K562 (cell line): ENCODE measurements at regions not wholly inside any gene's neighbourhood (a gene's known extent, or its start where the extent isn't known, plus 50 kb on each side); places are given as distances from the start of the nearest gene placed in this dataset.

Source experiments
- ATF3 ChIP-seq, 2 experiments: fragments of 450-650 bp in 1 of 2; sonication (generic) in 1 of 2; formaldehyde crosslinking in 1 of 2; IDR thresholded peaks in 1 of 2; conservative IDR thresholded peaks in 1 of 2; 2 replicates each; pipeline versions ENCODE4 v1.6.1 to v1.8.1; 2016 to 2023; ENCODE audit warnings: mild to moderate bottlenecking in 2 of 2, moderate library complexity in 2 of 2, inconsistent platforms in 1 of 2, missing genetic modification reagents in 1 of 2
- EP300 ChIP-seq: IDR thresholded peaks from 2 replicates; pipeline ENCODE4 v1.6.1; 2012; ENCODE audit warnings: low read length, improper control_type of control experiment
- FOXM1 ChIP-seq, 2 experiments: fragments of 450-650 bp in 1 of 2; sonication (generic) in 1 of 2; formaldehyde crosslinking in 1 of 2; IDR thresholded peaks; 2 replicates each; pipeline versions ENCODE4 v1.6.1 to v1.9.0; 2017 to 2022; ENCODE audit warnings: low read depth in 2 of 2, mild to moderate bottlenecking in 2 of 2, missing genetic modification reagents in 1 of 2, moderate library complexity in 1 of 2
- HNRNPL ChIP-seq: fragments of 200-400 bp; formaldehyde crosslinking; IDR thresholded peaks from 2 replicates; pipeline ENCODE4 v1.6.1; 2017; ENCODE audit warnings: low read depth, mild to moderate bottlenecking, low read length
- MEIS2 ChIP-seq: fragments of 450-650 bp; IDR thresholded peaks from 2 replicates; pipeline ENCODE4 v1.6.1; 2014; ENCODE audit warnings: mild to moderate bottlenecking; ENCODE audit not compliant: partially characterized antibody
- TAF1 ChIP-seq: IDR thresholded peaks from 2 replicates; pipeline ENCODE4 v1.6.1; 2011; ENCODE audit warnings: mild to moderate bottlenecking, low read length, moderate library complexity; ENCODE audit not compliant: insufficient read depth, control insufficient read depth, severe bottlenecking; ENCODE audit errors: extremely low read depth
- TF ChIP-seq, protein P1 (sequence below), 3 experiments: IDR thresholded peaks in 2 of 3; conservative IDR thresholded peaks in 1 of 3; 2 replicates each; pipeline ENCODE4 v1.5.1; 2011 to 2012; ENCODE audit warnings: low read length in 3 of 3, mild to moderate bottlenecking in 3 of 3, control low read depth in 2 of 3, improper control_type of control experiment in 1 of 3, inconsistent platforms in 1 of 3, low read depth in 1 of 3, mixed read lengths in 1 of 3, moderate library complexity in 1 of 3; ENCODE audit not compliant: insufficient read depth in 2 of 3

DNA sequence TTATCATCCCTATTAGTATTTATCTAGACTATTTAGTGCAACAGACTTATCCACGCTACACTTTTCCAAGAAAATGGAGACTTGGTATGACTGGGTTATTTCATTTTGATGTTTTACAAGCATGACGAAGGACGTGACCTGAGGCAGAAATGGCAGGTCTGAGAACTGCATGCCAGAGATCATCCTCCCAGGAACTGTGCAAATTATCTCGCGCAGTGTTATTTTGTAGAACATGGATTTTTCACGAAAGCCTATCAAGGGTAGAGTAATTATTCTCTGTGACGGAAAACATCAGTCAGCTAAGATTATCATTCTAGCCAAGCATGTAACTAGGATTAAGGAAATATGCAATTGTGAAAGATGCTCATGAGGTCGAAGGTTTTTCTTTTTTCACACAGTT, 361.5 kb upstream of the AJAP1 start:
- TF ChIP-seq MEIS2 (no peak), EP300 (no peak), FOXM1 (IDR thresholded peaks at IDR 0.05; ENCODE audit: low read depth) (no peak), FOXM1 (CRISPR knock-in tag; IDR thresholded peaks at IDR 0.05; ENCODE audit: low read depth) (no peak), TAF1 (no peak), HNRNPL (no peak), ATF3 (IDR thresholded peaks at IDR 0.05) (no peak), ATF3 (CRISPR knock-in tag; conservative IDR thresholded peaks at IDR 0.05) (no peak)
- TF ChIP-seq, protein P1, sequence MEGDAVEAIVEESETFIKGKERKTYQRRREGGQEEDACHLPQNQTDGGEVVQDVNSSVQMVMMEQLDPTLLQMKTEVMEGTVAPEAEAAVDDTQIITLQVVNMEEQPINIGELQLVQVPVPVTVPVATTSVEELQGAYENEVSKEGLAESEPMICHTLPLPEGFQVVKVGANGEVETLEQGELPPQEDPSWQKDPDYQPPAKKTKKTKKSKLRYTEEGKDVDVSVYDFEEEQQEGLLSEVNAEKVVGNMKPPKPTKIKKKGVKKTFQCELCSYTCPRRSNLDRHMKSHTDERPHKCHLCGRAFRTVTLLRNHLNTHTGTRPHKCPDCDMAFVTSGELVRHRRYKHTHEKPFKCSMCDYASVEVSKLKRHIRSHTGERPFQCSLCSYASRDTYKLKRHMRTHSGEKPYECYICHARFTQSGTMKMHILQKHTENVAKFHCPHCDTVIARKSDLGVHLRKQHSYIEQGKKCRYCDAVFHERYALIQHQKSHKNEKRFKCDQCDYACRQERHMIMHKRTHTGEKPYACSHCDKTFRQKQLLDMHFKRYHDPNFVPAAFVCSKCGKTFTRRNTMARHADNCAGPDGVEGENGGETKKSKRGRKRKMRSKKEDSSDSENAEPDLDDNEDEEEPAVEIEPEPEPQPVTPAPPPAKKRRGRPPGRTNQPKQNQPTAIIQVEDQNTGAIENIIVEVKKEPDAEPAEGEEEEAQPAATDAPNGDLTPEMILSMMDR (IDR thresholded peaks at IDR 0.05 in 2 of 3, conservative IDR thresholded peaks at IDR 0.05 in 1 of 3; ENCODE audit: insufficient read depth in 2 of 3, low read depth in 1 of 3, low read length in 3 of 3) = no peak
